Body of pancreas (tissue), 4 donors: ENCODE measurements at regions not wholly inside any gene's neighbourhood (a gene's known extent, or its start where the extent isn't known, plus 50 kb on each side); places are given as distances from the start of the nearest gene placed in this dataset.

Experiments used
- CTCF ChIP-seq, 7 experiments: fragments of 450-650 bp in 4 of 7; fragments of 200-600 bp in 3 of 7; sonication (generic) in 3 of 7; IDR thresholded peaks; one replicate each; pipeline ENCODE4 v1.5.1; 2016 to 2019; ENCODE audit warnings: antibody characterized with exemption in 7 of 7
- POLR2A ChIP-seq, 3 donors: fragments of 450-650 bp; IDR thresholded peaks; one replicate each; pipeline ENCODE4 v1.6.1; 2016; ENCODE audit warnings: antibody characterized with exemption in 3 of 3, mild to moderate bottlenecking in 2 of 3

- TF ChIP-seq CTCF (IDR thresholded peaks at IDR 0.05) (no peak), POLR2A (IDR thresholded peaks at IDR 0.05) (no peak)
Observed at GRCh38 chr9:1606253-1606652, 408.9 kb upstream of the SMARCA2 start.
